BE2C (cell line): ENCODE measurements at regions not wholly inside any gene's neighbourhood (a gene's known extent, or its start where the extent isn't known, plus 50 kb on each side); places are given as distances from the start of the nearest gene placed in this dataset.

ENCODE experiments used
- DNase-seq: peaks from one replicate; pipeline ENCODE4 v3.0.0-alpha.2; 2020
- H3K27me3 ChIP-seq: fragments of 250-450 bp; sonication (Bioruptor Pico); 2 replicates; pipeline ENCODE4 v1.5.1; 2020; ENCODE audit warnings: mild to moderate bottlenecking
- H3K36me3 ChIP-seq: fragments of 250-450 bp; sonication (Bioruptor Pico); 2 replicates; pipeline ENCODE4 v1.5.1; 2020; ENCODE audit warnings: mild to moderate bottlenecking
- H3K4me1 ChIP-seq: fragments of 250-450 bp; sonication (Bioruptor Pico); 2 replicates; pipeline ENCODE4 v1.5.1; 2020
- H3K4me3 ChIP-seq: 2 replicates; pipeline ENCODE4 v1.5.1; 2011; ENCODE audit warnings: low read depth, low read length
- H3K9me3 ChIP-seq: fragments of 250-450 bp; sonication (Bioruptor Pico); 2 replicates; pipeline ENCODE4 v1.5.1; 2020
- TF ChIP-seq, protein P1 (sequence below): IDR thresholded peaks from 2 replicates; pipeline ENCODE4 v1.5.1; 2012; ENCODE audit warnings: mild to moderate bottlenecking, low read depth, low read length

GRCh38 chr13:74562381-74562780 is 428.2 kb upstream of the KLF12 start:
- H3K4me3 ChIP-seq, result no peak overlapping the region
- H3K4me1 ChIP-seq, result peaks cover 24% of the 10 kb centered on the region
- no peak for DNase-seq
- TF ChIP-seq, protein P1, sequence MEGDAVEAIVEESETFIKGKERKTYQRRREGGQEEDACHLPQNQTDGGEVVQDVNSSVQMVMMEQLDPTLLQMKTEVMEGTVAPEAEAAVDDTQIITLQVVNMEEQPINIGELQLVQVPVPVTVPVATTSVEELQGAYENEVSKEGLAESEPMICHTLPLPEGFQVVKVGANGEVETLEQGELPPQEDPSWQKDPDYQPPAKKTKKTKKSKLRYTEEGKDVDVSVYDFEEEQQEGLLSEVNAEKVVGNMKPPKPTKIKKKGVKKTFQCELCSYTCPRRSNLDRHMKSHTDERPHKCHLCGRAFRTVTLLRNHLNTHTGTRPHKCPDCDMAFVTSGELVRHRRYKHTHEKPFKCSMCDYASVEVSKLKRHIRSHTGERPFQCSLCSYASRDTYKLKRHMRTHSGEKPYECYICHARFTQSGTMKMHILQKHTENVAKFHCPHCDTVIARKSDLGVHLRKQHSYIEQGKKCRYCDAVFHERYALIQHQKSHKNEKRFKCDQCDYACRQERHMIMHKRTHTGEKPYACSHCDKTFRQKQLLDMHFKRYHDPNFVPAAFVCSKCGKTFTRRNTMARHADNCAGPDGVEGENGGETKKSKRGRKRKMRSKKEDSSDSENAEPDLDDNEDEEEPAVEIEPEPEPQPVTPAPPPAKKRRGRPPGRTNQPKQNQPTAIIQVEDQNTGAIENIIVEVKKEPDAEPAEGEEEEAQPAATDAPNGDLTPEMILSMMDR, result no peak
- H3K9me3 ChIP-seq, result no peaks in the 10 kb centered on the region
- no peaks in the 10 kb centered on the region for H3K27me3 ChIP-seq
- H3K36me3 ChIP-seq, result no peaks in the 10 kb centered on the region

DNA sequence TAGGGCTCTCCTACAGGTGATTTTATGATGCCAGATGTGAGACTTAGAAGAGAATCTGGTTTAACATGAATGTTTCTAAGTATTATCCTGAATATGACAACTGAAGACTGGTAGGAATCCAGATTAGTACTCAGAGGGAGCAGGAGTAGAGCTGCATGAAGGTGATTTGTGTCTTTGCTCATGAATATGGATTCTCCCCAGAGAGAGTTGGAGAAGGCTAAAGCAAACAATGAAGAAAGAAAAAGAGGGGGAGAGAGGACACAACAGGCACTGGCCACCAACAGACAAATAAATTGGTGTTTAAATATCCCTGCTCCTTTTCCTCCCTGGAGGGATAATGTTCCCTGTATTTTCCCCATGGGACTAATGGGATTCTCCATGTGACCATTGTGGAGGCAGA is 427.0 kb upstream of the KLF12 start:
- peak; percentile 6 for DNase-seq
- no peaks in the 10 kb centered on the region for H3K27me3 ChIP-seq
- no peaks in the 10 kb centered on the region for H3K36me3 ChIP-seq
- TF ChIP-seq, protein P1, result no peak
- H3K4me3 ChIP-seq, result no peak overlapping the region
- H3K9me3 ChIP-seq, result no peaks in the 10 kb centered on the region
- peaks cover 26% of the 10 kb centered on the region for H3K4me1 ChIP-seq

- peaks cover 30% of the 10 kb centered on the region for H3K4me1 ChIP-seq
- no peak for DNase-seq
- H3K9me3 ChIP-seq, result no peaks in the 10 kb centered on the region
- H3K4me3 ChIP-seq, result no peak overlapping the region
- TF ChIP-seq, protein P1, result no peak
- no peaks in the 10 kb centered on the region for H3K27me3 ChIP-seq
- H3K36me3 ChIP-seq, result no peaks in the 10 kb centered on the region
Observed at GRCh38 chr13:74560325-74560724, 426.1 kb upstream of the KLF12 start.

DNA sequence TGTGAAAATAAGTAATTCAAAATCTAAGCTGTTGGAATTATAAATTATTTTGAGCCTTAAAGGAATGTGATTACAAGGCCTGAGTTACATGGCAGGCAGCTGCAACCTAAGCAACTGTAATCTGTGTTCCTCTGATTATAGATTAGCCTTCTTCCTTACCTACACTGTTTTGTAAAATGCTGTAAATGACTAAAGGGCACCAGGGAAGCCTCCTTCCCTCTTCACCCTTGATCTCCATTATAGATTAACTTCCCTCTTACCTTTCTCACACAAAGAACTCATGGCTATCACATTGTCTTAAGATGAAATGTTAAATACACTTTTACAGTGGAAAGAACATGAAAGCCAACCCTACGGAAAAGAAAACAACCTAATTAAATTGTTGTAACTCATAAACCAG is 423.7 kb upstream of the KLF12 start:
- TF ChIP-seq, protein P1, result no peak
- H3K27me3 ChIP-seq, result no peaks in the 10 kb centered on the region
- peaks cover 46% of the 10 kb centered on the region for H3K4me1 ChIP-seq
- no peaks in the 10 kb centered on the region for H3K36me3 ChIP-seq
- DNase-seq, result no peak
- H3K9me3 ChIP-seq, result no peaks in the 10 kb centered on the region
- H3K4me3 ChIP-seq, result no peak overlapping the region

DNA sequence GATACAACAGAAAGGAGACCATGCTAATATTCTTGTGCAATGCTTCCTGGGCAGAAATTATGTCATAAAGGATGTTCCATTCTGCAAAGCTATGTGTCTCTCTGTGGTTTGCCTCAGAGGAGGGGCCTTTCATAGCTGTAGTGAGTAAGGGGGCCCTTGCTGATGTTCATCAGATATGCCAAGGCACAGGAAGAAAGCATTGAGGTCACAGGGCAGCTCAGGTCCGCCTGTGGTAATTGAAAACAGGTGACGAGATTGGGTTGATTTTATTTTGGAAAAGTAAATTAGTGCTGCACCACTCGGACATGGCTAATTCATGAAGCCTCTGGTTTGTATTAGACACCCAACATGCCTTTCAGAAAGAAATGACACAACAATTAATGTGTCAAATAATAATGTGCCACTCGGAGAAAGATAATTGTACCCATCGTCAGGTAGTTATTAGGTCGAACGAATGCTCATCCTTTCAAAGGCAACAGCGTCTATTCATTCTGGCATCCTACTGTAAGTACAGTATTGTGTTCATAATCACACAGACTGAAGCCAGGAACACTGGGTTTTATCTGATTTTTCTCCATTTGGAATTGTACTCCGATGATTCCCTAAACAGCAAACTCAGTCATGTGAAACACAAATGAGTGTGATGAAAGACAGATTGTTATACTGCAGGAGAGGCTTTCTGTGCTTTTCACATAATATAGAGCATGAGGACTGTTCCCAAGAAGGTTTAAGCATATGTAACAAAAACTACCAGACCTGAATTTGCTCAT is 421.6 kb upstream of the KLF12 start:
- Histone ChIP-seq H3K9me3 (no peaks in the 10 kb centered on the region), H3K36me3 (no peaks in the 10 kb centered on the region), H3K4me1 (peaks cover 39% of the 10 kb centered on the region), H3K27me3 (no peaks in the 10 kb centered on the region), H3K4me3 (peak overlapping the region; percentile 23)
- peak; percentile 64 for DNase-seq
- TF ChIP-seq, protein P1, result no peak

DNA sequence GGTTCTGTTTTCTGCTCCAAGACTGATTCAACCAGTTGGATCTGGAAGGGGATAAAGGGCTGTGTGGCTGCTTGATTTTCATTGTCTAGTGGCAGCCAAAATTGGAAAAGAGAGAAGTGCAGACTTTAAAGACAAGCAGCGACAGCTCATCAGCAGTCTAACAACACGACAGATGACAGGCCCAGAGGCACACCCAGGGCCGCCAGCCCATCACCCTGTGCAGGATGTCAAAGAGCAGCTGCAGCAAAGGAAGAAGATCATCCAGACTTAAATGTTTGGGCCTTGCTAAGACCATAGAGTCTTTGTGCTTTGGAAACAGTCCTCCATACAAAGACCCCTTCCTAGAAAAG is 421.0 kb upstream of the KLF12 start:
- TF ChIP-seq, protein P1, result no peak
- Histone ChIP-seq H3K36me3 (no peaks in the 10 kb centered on the region), H3K9me3 (no peaks in the 10 kb centered on the region), H3K4me3 (peak overlapping the region; percentile 23), H3K4me1 (peaks cover 35% of the 10 kb centered on the region), H3K27me3 (no peaks in the 10 kb centered on the region)
- peak; percentile 66 for DNase-seq
